ENCODE measurements at regions not wholly inside any gene's neighbourhood (a gene's known extent, or its start where the extent isn't known, plus 50 kb on each side); places are given as distances from the start of the nearest gene placed in this dataset.

DNA sequence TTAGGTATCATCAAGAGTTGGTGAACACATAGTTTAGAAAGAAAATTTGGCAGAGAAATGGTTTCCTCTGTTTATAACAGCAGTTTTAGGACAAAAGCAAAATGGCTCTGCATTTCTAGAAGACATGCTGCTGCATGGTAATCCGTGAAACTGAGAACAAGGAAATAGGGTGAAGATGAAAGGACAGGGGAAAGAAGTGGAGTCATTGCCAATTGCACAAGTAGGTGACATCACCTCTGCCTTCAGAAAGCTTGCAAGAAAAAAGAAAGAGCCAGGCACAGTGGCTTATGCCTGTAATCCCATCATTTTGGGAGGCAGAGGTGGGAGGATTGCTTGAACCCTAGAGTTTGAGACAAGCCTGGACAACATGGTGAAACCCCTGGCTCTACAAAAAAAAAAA lies 217.6 kb downstream of the LMX1A start:
- ATAC-seq = no peak
- TF ChIP-seq, protein P1, sequence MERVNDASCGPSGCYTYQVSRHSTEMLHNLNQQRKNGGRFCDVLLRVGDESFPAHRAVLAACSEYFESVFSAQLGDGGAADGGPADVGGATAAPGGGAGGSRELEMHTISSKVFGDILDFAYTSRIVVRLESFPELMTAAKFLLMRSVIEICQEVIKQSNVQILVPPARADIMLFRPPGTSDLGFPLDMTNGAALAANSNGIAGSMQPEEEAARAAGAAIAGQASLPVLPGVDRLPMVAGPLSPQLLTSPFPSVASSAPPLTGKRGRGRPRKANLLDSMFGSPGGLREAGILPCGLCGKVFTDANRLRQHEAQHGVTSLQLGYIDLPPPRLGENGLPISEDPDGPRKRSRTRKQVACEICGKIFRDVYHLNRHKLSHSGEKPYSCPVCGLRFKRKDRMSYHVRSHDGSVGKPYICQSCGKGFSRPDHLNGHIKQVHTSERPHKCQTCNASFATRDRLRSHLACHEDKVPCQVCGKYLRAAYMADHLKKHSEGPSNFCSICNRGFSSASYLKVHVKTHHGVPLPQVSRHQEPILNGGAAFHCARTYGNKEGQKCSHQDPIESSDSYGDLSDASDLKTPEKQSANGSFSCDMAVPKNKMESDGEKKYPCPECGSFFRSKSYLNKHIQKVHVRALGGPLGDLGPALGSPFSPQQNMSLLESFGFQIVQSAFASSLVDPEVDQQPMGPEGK (CRISPR knock-in tag; IDR thresholded peaks at IDR 0.05; ENCODE audit: borderline replicate concordance) = no peak
- TF ChIP-seq ZNF70 (CRISPR knock-in tag; IDR thresholded peaks at IDR 0.05) = no peak
- TF ChIP-seq SNAI2 (CRISPR knock-in tag; IDR thresholded peaks at IDR 0.05) = no peak
- no peak for TF ChIP-seq CSDC2 (CRISPR knock-in tag; IDR thresholded peaks at IDR 0.05)
- TF ChIP-seq ZC3H10 (CRISPR knock-in tag; IDR thresholded peaks at IDR 0.05) = no peak
- no peak for TF ChIP-seq ARNTL (CRISPR knock-in tag; IDR thresholded peaks at IDR 0.05; ENCODE audit: borderline replicate concordance, low read depth)
- TF ChIP-seq, protein P2, sequence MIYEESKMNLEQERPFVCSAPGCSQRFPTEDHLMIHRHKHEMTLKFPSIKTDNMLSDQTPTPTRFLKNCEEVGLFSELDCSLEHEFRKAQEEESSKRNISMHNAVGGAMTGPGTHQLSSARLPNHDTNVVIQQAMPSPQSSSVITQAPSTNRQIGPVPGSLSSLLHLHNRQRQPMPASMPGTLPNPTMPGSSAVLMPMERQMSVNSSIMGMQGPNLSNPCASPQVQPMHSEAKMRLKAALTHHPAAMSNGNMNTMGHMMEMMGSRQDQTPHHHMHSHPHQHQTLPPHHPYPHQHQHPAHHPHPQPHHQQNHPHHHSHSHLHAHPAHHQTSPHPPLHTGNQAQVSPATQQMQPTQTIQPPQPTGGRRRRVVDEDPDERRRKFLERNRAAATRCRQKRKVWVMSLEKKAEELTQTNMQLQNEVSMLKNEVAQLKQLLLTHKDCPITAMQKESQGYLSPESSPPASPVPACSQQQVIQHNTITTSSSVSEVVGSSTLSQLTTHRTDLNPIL (CRISPR knock-in tag; IDR thresholded peaks at IDR 0.05; ENCODE audit: low read depth) = no peak
- TF ChIP-seq TOX (CRISPR knock-in tag; IDR thresholded peaks at IDR 0.05; ENCODE audit: borderline replicate concordance) = no peak
- TF ChIP-seq ZFP3 (CRISPR knock-in tag; IDR thresholded peaks at IDR 0.05) = no peak
- TF ChIP-seq PPARA (CRISPR knock-in tag; IDR thresholded peaks at IDR 0.05; ENCODE audit: borderline replicate concordance) = no peak
- TF ChIP-seq BACH2 (CRISPR knock-in tag; IDR thresholded peaks at IDR 0.05; ENCODE audit: borderline replicate concordance) = no peak
- TF ChIP-seq, protein P3, sequence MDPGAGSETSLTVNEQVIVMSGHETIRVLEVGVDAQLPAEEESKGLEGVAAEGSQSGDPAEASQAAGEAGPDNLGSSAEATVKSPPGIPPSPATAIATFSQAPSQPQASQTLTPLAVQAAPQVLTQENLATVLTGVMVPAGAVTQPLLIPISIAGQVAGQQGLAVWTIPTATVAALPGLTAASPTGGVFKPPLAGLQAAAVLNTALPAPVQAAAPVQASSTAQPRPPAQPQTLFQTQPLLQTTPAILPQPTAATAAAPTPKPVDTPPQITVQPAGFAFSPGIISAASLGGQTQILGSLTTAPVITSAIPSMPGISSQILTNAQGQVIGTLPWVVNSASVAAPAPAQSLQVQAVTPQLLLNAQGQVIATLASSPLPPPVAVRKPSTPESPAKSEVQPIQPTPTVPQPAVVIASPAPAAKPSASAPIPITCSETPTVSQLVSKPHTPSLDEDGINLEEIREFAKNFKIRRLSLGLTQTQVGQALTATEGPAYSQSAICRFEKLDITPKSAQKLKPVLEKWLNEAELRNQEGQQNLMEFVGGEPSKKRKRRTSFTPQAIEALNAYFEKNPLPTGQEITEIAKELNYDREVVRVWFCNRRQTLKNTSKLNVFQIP (CRISPR knock-in tag; IDR thresholded peaks at IDR 0.05; ENCODE audit: borderline replicate concordance, low read depth) = no peak
- TF ChIP-seq ZNF8 (CRISPR knock-in tag; IDR thresholded peaks at IDR 0.05) = no peak
- no peak for TF ChIP-seq GLIS3 (CRISPR knock-in tag; IDR thresholded peaks at IDR 0.05)
- TF ChIP-seq ZNF565 (CRISPR knock-in tag; conservative IDR thresholded peaks at IDR 0.05; ENCODE audit: low read depth) = no peak
- TF ChIP-seq ESRRG (CRISPR knock-in tag; IDR thresholded peaks at IDR 0.05) = no peak
- no peak for TF ChIP-seq OSR1 (CRISPR knock-in tag; IDR thresholded peaks at IDR 0.05)
- TF ChIP-seq, protein P4, sequence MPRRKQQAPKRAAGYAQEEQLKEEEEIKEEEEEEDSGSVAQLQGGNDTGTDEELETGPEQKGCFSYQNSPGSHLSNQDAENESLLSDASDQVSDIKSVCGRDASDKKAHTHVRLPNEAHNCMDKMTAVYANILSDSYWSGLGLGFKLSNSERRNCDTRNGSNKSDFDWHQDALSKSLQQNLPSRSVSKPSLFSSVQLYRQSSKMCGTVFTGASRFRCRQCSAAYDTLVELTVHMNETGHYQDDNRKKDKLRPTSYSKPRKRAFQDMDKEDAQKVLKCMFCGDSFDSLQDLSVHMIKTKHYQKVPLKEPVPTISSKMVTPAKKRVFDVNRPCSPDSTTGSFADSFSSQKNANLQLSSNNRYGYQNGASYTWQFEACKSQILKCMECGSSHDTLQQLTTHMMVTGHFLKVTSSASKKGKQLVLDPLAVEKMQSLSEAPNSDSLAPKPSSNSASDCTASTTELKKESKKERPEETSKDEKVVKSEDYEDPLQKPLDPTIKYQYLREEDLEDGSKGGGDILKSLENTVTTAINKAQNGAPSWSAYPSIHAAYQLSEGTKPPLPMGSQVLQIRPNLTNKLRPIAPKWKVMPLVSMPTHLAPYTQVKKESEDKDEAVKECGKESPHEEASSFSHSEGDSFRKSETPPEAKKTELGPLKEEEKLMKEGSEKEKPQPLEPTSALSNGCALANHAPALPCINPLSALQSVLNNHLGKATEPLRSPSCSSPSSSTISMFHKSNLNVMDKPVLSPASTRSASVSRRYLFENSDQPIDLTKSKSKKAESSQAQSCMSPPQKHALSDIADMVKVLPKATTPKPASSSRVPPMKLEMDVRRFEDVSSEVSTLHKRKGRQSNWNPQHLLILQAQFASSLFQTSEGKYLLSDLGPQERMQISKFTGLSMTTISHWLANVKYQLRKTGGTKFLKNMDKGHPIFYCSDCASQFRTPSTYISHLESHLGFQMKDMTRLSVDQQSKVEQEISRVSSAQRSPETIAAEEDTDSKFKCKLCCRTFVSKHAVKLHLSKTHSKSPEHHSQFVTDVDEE (CRISPR knock-in tag; IDR thresholded peaks at IDR 0.05) = no peak

DNA sequence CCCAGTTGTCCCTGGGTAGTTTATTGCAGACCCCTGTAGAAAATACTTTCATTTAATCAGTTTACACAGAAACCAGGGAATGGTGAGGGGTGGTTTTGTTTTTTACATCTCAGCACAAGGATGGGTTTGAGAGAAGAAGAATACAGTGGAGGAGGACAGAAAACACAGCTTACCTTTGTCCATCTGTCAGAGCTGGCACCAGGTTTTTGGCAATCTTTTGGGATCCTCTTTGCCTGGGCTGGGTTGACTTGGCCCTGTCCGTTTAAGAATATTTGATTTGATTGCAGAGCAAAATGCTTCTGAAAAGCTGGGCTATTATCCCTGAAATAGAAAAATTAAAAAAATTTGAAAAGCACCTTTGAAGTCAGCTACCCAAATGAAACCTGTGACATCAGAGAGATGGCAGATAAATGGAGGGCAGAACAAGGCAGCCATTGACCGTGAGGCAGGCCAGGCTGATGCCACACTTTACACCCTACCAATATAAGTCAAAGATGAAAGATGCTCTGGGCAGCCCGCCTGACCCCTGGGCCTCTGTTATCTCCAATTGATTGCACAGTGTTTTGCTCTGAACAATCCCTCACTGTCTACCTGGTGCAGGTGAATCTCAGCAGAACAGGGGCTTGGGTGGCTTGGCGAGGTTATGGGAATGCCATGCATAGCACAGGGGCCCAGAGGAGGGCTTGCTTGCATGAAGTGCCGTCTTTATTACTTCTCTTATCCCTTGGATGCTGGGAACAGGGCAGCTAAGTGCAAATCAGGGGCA lies 218.8 kb downstream of the LMX1A start:
- no peak for ATAC-seq
- TF ChIP-seq OSR1 (CRISPR knock-in tag; IDR thresholded peaks at IDR 0.05) (no peak), PPARA (CRISPR knock-in tag; IDR thresholded peaks at IDR 0.05; ENCODE audit: borderline replicate concordance) (no peak), ZFP30 (CRISPR knock-in tag; IDR thresholded peaks at IDR 0.05) (no peak), ZNF8 (CRISPR knock-in tag; IDR thresholded peaks at IDR 0.05) (no peak), GLIS3 (CRISPR knock-in tag; IDR thresholded peaks at IDR 0.05) (no peak), TOX (CRISPR knock-in tag; IDR thresholded peaks at IDR 0.05; ENCODE audit: borderline replicate concordance) (no peak), ZNF70 (CRISPR knock-in tag; IDR thresholded peaks at IDR 0.05) (no peak), RARB (CRISPR knock-in tag; IDR thresholded peaks at IDR 0.05) (no peak), ISL1 (CRISPR knock-in tag; IDR thresholded peaks at IDR 0.05) (no peak), SNAI2 (CRISPR knock-in tag; IDR thresholded peaks at IDR 0.05) (no peak)
- TF ChIP-seq, protein P1 (CRISPR knock-in tag; IDR thresholded peaks at IDR 0.05; ENCODE audit: borderline replicate concordance) = no peak
- TF ChIP-seq, protein P4 (CRISPR knock-in tag; IDR thresholded peaks at IDR 0.05) = no peak
- TF ChIP-seq, protein P5, sequence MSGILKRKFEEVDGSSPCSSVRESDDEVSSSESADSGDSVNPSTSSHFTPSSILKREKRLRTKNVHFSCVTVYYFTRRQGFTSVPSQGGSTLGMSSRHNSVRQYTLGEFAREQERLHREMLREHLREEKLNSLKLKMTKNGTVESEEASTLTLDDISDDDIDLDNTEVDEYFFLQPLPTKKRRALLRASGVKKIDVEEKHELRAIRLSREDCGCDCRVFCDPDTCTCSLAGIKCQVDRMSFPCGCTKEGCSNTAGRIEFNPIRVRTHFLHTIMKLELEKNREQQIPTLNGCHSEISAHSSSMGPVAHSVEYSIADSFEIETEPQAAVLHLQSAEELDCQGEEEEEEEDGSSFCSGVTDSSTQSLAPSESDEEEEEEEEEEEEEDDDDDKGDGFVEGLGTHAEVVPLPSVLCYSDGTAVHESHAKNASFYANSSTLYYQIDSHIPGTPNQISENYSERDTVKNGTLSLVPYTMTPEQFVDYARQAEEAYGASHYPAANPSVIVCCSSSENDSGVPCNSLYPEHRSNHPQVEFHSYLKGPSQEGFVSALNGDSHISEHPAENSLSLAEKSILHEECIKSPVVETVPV (CRISPR knock-in tag; IDR thresholded peaks at IDR 0.05) = no peak
